HL-60 (cell line): ENCODE measurements at regions not wholly inside any gene's neighbourhood (a gene's known extent, or its start where the extent isn't known, plus 50 kb on each side); places are given as distances from the start of the nearest gene placed in this dataset.
"Not testable (repeated sequence)": the region's sequence is repeated elsewhere in the genome, so short reads cannot be mapped to it uniquely, and the experiment has no call there.

Source experiments
- DNase-seq, 2 experiments: peaks; one replicate each; pipeline ENCODE4 v3.0.0-alpha.2; 2010 to 2020; ENCODE audit warnings: low read depth in 1 of 2, low spot score in 1 of 2
- H3K27ac ChIP-seq: fragments of 250-450 bp; sonication (Bioruptor Pico); replicated peaks from 2 replicates; pipeline ENCODE4 v1.5.1; 2020; ENCODE audit warnings: mild to moderate bottlenecking, moderate library complexity
- H3K27me3 ChIP-seq: fragments of 250-450 bp; sonication (Bioruptor Pico); 2 replicates; pipeline ENCODE4 v1.5.1; 2021; ENCODE audit warnings: mild to moderate bottlenecking, moderate library complexity; ENCODE audit not compliant: insufficient read depth, poor library complexity, severe bottlenecking
- H3K4me3 ChIP-seq: replicated peaks from 2 replicates; pipeline ENCODE4 v1.5.1; 2011; ENCODE audit warnings: mild to moderate bottlenecking, control low read depth, low read length; ENCODE audit not compliant: insufficient read depth
- CTCF ChIP-seq: IDR thresholded peaks from one replicate; pipeline ENCODE4 v1.5.1; 2011; ENCODE audit warnings: low read length, control low read depth, inconsistent platforms; ENCODE audit not compliant: insufficient read depth
- GABPA ChIP-seq: IDR thresholded peaks from 2 replicates; pipeline ENCODE4 v1.6.1; 2012; ENCODE audit warnings: low read depth
- POLR2AphosphoS5 ChIP-seq: IDR thresholded peaks from 2 replicates; pipeline ENCODE4 v1.6.1; 2012; ENCODE audit warnings: low read depth
- REST ChIP-seq: IDR thresholded peaks from 2 replicates; pipeline ENCODE4 v1.6.1; 2012; ENCODE audit warnings: low read depth; ENCODE audit not compliant: insufficient replicate concordance
- SPI1 ChIP-seq: IDR thresholded peaks from 2 replicates; pipeline ENCODE4 v1.6.1; 2012; ENCODE audit warnings: low read depth, mild to moderate bottlenecking, borderline replicate concordance

- Histone ChIP-seq H3K27ac (no peak overlapping the region), H3K27me3 (peaks cover 3% of the 10 kb centered on the region), H3K4me3 (no peak overlapping the region)
- no peak for DNase-seq
- no peak for TF ChIP-seq CTCF
- no peak for TF ChIP-seq POLR2AphosphoS5
These were observed 115.8 kb upstream of the CARD11 start for GRCh38 chr7:3159445-3159844.

- H3K27me3 ChIP-seq, H3K27ac ChIP-seq, H3K4me3 ChIP-seq, DNase-seq: not testable (repeated sequence)
These were observed 116.3 kb upstream of the CARD11 start for GRCh38 chr7:3159926-3160325.

- TF ChIP-seq POLR2AphosphoS5 = no peak
- no peak for DNase-seq
- Histone ChIP-seq H3K27ac (no peak overlapping the region), H3K27me3 (peaks cover 3% of the 10 kb centered on the region), H3K4me3 (no peak overlapping the region)
These were observed 118.6 kb upstream of the CARD11 start for GRCh38 chr7:3162289-3162688.

- DNase-seq, H3K4me3 ChIP-seq, H3K27me3 ChIP-seq, H3K27ac ChIP-seq: not testable (repeated sequence)
These were observed 119.1 kb upstream of the CARD11 start for GRCh38 chr7:3162798-3163197.

GRCh38 chr7:3164380-3164792 is 120.7 kb upstream of the CARD11 start:
- Histone ChIP-seq H3K4me3 (no peak overlapping the region), H3K27me3 (no peaks in the 10 kb centered on the region), H3K27ac (no peak overlapping the region)
- no peak for TF ChIP-seq POLR2AphosphoS5
- TF ChIP-seq GABPA = no peak
- TF ChIP-seq CTCF = no peak
- TF ChIP-seq SPI1 = no peak
- TF ChIP-seq REST = no peak
- DNase-seq = no peak

- H3K4me3 ChIP-seq = no peak overlapping the region
- TF ChIP-seq CTCF (no peak), POLR2AphosphoS5 (no peak), GABPA (no peak), SPI1 (no peak), REST (no peak)
- no peaks in the 10 kb centered on the region for H3K27me3 ChIP-seq
- H3K27ac ChIP-seq = no peak overlapping the region
- no peak for DNase-seq
These were observed 122.3 kb upstream of the CARD11 start for GRCh38 chr7:3165681-3166580.
